Activated naive CD8-positive, alpha-beta T cell treated with anti-CD3 and anti-CD28 coated beads, Interleukin-2, amount 50 U/mL, for 24 hours (primary cell): ENCODE measurements at regions not wholly inside any gene's neighbourhood (a gene's known extent, or its start where the extent isn't known, plus 50 kb on each side); places are given as distances from the start of the nearest gene placed in this dataset.
"Not testable (repeated sequence)": the region's sequence is repeated elsewhere in the genome, so short reads cannot be mapped to it uniquely, and the experiment has no call there.

Experiments used
- ATAC-seq: fragments of 150-1000 bp; cut with Tn5 transposase; one replicate; pipeline ENCODE4 v1.10.0; 2021
- DNase-seq: peaks from one replicate; pipeline ENCODE4 v3.0.0; 2021
- H3K27ac Mint-ChIP-seq: one replicate; pipeline ENCODE4 v1.8.0; 2021; ENCODE audit warnings: mild to moderate bottlenecking, mixed read lengths
- H3K27me3 Mint-ChIP-seq: one replicate; pipeline ENCODE4 v1.8.0; 2021; ENCODE audit warnings: mixed read lengths
- H3K36me3 Mint-ChIP-seq: one replicate; pipeline ENCODE4 v1.8.0; 2021; ENCODE audit warnings: low read depth, mixed read lengths
- H3K4me1 Mint-ChIP-seq: one replicate; pipeline ENCODE4 v1.8.0; 2021; ENCODE audit warnings: mixed read lengths
- H3K4me3 Mint-ChIP-seq: one replicate; pipeline ENCODE4 v1.8.0; 2021; ENCODE audit warnings: mild to moderate bottlenecking, moderate library complexity, mixed read lengths
- H3K9me3 Mint-ChIP-seq: one replicate; pipeline ENCODE4 v1.8.0; 2021; ENCODE audit warnings: mixed read lengths

DNA sequence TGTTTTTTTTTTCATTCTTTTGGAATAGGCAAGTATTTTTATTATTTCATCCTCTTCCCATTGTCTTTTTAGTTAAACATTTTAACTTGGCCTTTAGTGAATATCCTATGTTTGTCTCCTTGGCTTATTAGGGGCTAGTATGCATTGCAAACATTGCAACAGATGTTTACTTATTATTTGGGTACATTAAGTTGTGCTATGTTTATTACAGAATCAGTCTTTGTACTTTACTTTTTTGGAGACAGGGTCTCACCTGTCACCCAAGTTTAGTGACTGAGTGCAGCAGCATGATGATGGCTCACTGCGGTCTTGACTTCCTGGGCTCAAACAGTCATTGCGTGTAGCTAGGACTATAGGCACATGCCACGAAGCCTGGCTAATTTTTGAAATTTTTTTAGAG, 51.1 kb upstream of the NUDT6 start:
- no peaks in the 10 kb centered on the region for H3K27me3 Mint-ChIP-seq
- DNase-seq (no peak), ATAC-seq (no peak)
- H3K4me3 Mint-ChIP-seq, result no peak overlapping the region
- H3K36me3 Mint-ChIP-seq, result peaks cover 40% of the 10 kb centered on the region
- H3K27ac Mint-ChIP-seq, result no peak overlapping the region
- H3K9me3 Mint-ChIP-seq, result peaks cover 6% of the 10 kb centered on the region
- no peaks in the 10 kb centered on the region for H3K4me1 Mint-ChIP-seq

DNA sequence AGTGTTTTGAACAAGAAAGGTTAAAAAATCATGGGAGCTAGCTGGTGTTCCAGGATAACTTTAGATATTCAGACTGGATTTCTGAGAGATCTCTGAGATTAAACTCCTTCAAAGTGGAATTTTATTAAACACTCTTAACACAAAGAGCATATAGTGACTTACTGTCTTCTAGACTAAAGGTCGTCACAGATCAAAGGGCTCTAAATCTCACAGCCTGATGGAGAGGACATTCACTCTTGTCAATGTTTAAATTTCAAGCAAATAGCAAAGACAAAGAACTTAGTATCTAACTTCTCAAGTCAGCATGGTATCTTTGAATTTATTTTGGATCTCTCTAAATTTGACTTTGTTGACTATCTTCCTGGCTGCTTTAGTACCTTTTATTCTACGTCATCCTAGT, 53.7 kb upstream of the NUDT6 start:
- H3K4me1 Mint-ChIP-seq, result no peaks in the 10 kb centered on the region
- H3K36me3 Mint-ChIP-seq, result peaks cover 62% of the 10 kb centered on the region
- H3K4me3 Mint-ChIP-seq, result no peak overlapping the region
- H3K9me3 Mint-ChIP-seq, result peaks cover 6% of the 10 kb centered on the region
- no peak overlapping the region for H3K27ac Mint-ChIP-seq
- DNase-seq (no peak), ATAC-seq (no peak)
- no peaks in the 10 kb centered on the region for H3K27me3 Mint-ChIP-seq

GRCh38 chr4:122977103-122977502, 54.7 kb upstream of the NUDT6 start:
- Mint-ChIP-seq H3K4me3 (no peak overlapping the region), H3K9me3 (peaks cover 9% of the 10 kb centered on the region), H3K27ac (no peak overlapping the region), H3K27me3 (no peaks in the 10 kb centered on the region), H3K4me1 (no peaks in the 10 kb centered on the region), H3K36me3 (peaks cover 68% of the 10 kb centered on the region)
- DNase-seq (no peak), ATAC-seq (no peak)

DNA sequence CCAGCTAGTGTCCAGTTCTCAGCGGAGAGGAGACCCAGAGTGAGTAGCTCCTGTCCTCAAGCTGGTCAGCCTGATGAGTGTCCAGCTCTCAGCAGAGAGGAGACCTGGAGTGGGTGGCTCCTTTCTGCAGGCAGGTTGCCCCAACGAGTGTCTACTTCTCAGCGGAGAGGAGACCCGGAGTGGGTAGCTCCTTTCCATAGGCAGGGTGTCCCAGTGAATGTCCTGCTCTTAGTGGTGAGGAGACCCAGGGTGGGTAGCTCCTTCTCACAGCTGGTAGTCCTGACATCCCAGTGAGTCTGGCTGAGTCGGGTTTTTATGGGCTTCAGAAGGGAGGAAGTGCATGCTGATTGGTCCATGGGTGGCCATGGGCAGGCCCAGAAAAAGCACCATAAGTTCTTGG, 55.7 kb upstream of the NUDT6 start:
- ATAC-seq, result no peak
- Mint-ChIP-seq H3K9me3 (peaks cover 14% of the 10 kb centered on the region), H3K4me1 (no peaks in the 10 kb centered on the region), H3K27ac (no peak overlapping the region), H3K4me3 (no peak overlapping the region), H3K36me3 (peaks cover 72% of the 10 kb centered on the region), H3K27me3 (no peaks in the 10 kb centered on the region)
- no peak for DNase-seq

DNA sequence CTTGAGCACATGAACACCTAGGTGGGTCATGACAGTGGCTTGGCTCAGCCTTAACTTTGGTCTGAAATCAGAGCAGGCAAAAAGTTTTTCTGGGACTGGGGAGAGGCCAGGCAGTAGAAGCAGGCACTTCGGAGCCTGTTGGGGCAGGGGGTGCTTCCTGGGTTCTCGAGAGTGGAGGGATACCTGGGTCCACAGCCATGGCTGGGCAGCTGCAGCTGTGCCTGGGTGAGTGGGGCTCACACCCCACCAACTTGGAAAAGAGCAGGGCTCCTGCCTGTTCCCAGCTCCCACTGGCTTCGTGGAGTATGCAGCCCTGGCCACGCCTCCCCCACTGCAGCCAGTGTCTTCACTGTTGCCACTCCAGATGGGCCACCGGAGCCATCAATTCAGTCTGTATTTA, 56.4 kb upstream of the NUDT6 start:
- Mint-ChIP-seq H3K4me3 (no peak overlapping the region), H3K4me1 (no peaks in the 10 kb centered on the region), H3K9me3 (peaks cover 20% of the 10 kb centered on the region), H3K36me3 (peaks cover 73% of the 10 kb centered on the region), H3K27ac (no peak overlapping the region), H3K27me3 (no peaks in the 10 kb centered on the region)
- DNase-seq, result no peak
- ATAC-seq, result no peak

GRCh38 chr4:122980860-122981259, 58.5 kb upstream of the NUDT6 start:
- ATAC-seq (no peak), DNase-seq (no peak)
- Mint-ChIP-seq H3K27me3 (no peaks in the 10 kb centered on the region), H3K9me3 (peaks cover 31% of the 10 kb centered on the region), H3K27ac (no peak overlapping the region), H3K4me3 (no peak overlapping the region), H3K4me1 (no peaks in the 10 kb centered on the region), H3K36me3 (peaks cover 75% of the 10 kb centered on the region)

GRCh38 chr4:122988696-122989095, 66.3 kb upstream of the NUDT6 start:
- Mint-ChIP-seq H3K9me3 (peaks cover 48% of the 10 kb centered on the region), H3K4me3 (no peak overlapping the region), H3K27ac (no peak overlapping the region), H3K36me3 (peaks cover 71% of the 10 kb centered on the region), H3K27me3 (no peaks in the 10 kb centered on the region), H3K4me1 (no peaks in the 10 kb centered on the region)
- DNase-seq (no peak), ATAC-seq (no peak)

DNA sequence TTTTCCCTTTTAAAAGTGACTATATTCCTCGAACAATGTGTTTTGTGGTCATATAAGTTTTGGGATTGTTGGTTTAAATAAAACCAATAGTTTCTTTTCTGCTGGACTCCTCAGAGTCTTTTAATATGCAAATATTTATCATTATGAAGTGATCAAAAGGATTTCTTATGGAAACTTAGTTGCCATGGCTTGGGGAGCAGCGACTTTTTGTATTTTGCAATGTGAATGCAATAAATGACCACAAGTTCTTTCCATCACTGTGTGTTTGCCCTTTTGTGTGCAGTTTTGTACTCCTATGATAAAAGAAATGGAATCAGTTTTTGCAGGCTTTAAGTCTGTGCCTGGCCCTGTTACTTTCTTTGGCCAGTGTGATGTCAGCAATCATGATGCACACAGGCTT, 68.5 kb upstream of the NUDT6 start:
- ATAC-seq, result no peak
- H3K4me3 Mint-ChIP-seq, result no peak overlapping the region
- H3K36me3 Mint-ChIP-seq, result peaks cover 52% of the 10 kb centered on the region
- no peak overlapping the region for H3K27ac Mint-ChIP-seq
- H3K27me3 Mint-ChIP-seq, result no peaks in the 10 kb centered on the region
- no peak for DNase-seq
- H3K9me3 Mint-ChIP-seq, result peaks cover 31% of the 10 kb centered on the region
- H3K4me1 Mint-ChIP-seq, result no peaks in the 10 kb centered on the region

DNA sequence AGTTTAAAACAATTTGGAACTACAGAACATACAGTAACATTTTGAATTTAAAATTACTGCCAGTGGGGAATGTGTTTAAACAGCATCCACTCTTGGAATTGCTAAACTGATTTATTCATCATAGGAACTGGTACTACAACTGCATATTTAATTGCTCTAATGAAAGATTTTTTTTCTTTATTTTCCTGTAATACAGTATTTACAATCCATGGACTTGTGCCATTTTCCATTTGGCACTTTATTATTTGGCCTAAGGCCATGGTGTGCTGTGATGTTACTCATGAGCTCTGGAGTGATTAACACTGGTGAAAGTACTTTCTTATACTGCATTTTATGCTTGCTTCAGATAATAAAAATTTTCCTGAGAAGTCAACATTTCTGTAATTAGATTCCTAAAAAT, 69.7 kb upstream of the NUDT6 start:
- Mint-ChIP-seq H3K4me3 (no peak overlapping the region), H3K27me3 (no peaks in the 10 kb centered on the region), H3K27ac (no peak overlapping the region), H3K4me1 (no peaks in the 10 kb centered on the region), H3K36me3 (peaks cover 45% of the 10 kb centered on the region), H3K9me3 (peaks cover 22% of the 10 kb centered on the region)
- ATAC-seq (no peak), DNase-seq (no peak)

DNA sequence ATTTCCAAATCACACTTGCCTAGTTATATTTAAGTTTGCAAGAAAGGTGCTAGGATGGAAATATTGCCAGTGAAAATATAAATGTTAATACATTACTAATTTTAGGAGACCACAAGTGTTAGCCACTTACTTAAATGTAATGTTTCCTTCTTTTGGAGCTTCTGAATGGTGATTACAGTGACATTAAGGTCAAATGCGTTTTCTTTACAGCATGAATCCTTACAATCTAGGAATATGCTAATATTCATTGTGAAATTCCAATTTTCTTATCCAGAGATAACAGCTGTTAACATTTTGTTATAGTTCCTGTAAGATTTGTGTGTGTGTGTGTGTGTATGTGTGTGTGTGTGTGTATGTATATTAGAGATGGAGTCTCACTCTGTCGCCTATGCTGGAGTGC, 70.2 kb upstream of the NUDT6 start:
- Mint-ChIP-seq H3K4me3 (no peak overlapping the region), H3K36me3 (peaks cover 44% of the 10 kb centered on the region)

DNA sequence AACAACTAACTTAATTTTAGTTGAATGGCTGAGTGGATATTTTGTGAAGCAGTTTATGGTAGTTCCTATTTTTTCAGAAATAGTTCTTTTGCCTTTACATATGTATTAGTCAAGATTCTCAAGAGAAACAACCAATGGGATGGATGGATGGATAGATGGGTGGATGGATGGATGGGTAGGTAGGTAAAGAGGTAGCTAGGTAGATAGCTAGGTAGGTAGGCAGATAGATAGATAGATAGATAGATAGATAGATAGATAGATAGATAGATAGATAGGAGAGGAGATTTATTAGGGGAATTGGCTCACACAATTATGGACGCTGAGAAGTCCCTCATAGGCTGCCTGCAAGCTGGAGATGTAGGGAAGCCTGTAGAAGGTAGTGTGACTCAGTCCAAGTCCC, 74.0 kb upstream of the NUDT6 start:
- no peak overlapping the region for H3K27ac Mint-ChIP-seq
- H3K36me3 Mint-ChIP-seq, result peaks cover 27% of the 10 kb centered on the region
- H3K9me3 Mint-ChIP-seq, result no peaks in the 10 kb centered on the region
- H3K4me1 Mint-ChIP-seq, result peaks cover 11% of the 10 kb centered on the region
- H3K4me3 Mint-ChIP-seq, result no peak overlapping the region
- H3K27me3 Mint-ChIP-seq, result no peaks in the 10 kb centered on the region
- no peak for ATAC-seq
- DNase-seq, result no peak

More for the DNA sequence above, 70.2 kb upstream of the NUDT6 start:
- Mint-ChIP-seq H3K27me3 (no peaks in the 10 kb centered on the region), H3K27ac (no peak overlapping the region), H3K4me1 (peaks cover 3% of the 10 kb centered on the region), H3K9me3 (peaks cover 17% of the 10 kb centered on the region)
- DNase-seq (no peak), ATAC-seq (no peak)

DNA sequence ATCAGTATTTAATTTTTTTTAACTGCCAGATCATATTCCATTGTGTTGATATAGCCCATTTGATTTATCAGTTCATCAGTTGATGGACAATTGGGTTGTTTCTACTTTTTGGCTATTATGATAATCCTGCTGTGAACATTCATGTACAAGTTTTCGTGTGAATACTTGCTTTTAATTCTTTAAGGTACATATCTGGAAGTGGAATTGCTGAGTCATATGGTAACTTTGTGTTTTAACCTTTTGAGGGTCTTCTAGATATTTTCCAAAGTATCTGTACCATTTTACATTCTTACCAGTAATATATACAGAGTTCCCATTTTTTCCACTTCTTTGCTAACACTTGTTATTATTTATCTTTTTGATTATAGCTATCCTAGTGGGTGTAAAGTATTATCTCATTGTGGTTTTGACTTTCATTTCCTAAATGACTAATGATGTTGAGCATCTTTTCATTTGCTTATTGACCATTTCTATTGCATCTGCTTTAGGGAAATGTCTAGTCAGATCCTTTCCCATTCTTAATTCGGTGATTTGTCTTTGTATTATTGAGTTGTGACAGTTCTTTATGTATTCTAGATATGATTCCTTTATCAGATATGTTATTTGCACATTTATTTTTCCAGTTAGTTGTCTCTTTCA, 75.2 kb upstream of the NUDT6 start:
- peaks cover 11% of the 10 kb centered on the region for H3K4me1 Mint-ChIP-seq
- no peak overlapping the region for H3K4me3 Mint-ChIP-seq
- peaks cover 22% of the 10 kb centered on the region for H3K36me3 Mint-ChIP-seq
- no peaks in the 10 kb centered on the region for H3K27me3 Mint-ChIP-seq
- H3K9me3 Mint-ChIP-seq, result no peaks in the 10 kb centered on the region
- peak overlapping the region; percentile 53 for H3K27ac Mint-ChIP-seq
- ATAC-seq, result peak; percentile 59
- no peak for DNase-seq

DNA sequence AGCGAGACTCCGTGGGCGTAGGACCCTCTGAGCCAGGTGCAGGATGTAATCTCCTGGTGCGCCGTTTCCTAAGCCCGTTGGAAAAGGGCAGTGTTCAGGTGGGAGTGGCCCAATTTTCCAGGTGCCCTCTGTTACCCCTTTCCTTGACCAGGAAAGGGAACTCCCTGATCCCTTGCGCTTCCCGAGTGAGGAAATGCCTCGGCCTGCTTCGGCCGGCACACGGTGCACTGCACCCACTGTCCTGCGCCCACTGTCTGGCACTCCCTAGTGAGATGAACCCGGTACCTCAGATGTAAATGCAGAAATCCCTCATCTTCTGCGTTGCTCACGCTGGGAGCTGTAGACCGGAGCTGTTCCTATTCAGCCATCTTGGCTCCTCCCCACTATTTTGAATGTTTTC, 81.7 kb upstream of the NUDT6 start:
- not testable (repeated sequence) for H3K4me3 Mint-ChIP-seq, H3K27ac Mint-ChIP-seq, H3K27me3 Mint-ChIP-seq, ATAC-seq, H3K4me1 Mint-ChIP-seq, DNase-seq
- Mint-ChIP-seq H3K9me3 (peaks cover 11% of the 10 kb centered on the region), H3K36me3 (peaks cover 50% of the 10 kb centered on the region)

DNA sequence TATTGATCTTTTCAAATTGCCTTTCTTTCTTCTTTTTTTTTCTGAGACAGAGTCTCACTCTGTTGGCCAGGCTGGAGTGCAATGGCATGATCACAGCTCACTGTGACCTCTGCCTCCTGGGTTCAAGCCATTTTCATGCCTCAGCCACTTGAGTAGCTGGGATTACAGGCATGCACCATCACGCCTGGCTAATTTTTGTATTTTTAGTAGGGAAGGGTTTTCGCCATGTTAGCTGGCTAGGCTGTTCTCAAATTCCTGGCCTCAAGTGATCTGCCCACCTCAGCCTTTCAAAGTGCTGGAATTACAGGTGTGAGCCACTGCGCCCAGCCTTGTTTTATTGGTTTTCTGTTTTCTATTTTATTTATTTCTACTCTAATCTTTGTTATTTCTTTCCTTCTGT, 82.7 kb upstream of the NUDT6 start:
- peaks cover 53% of the 10 kb centered on the region for H3K36me3 Mint-ChIP-seq
- not testable (repeated sequence) for H3K4me1 Mint-ChIP-seq, ATAC-seq, H3K27me3 Mint-ChIP-seq, DNase-seq, H3K27ac Mint-ChIP-seq, H3K4me3 Mint-ChIP-seq
- H3K9me3 Mint-ChIP-seq, result peaks cover 11% of the 10 kb centered on the region

DNA sequence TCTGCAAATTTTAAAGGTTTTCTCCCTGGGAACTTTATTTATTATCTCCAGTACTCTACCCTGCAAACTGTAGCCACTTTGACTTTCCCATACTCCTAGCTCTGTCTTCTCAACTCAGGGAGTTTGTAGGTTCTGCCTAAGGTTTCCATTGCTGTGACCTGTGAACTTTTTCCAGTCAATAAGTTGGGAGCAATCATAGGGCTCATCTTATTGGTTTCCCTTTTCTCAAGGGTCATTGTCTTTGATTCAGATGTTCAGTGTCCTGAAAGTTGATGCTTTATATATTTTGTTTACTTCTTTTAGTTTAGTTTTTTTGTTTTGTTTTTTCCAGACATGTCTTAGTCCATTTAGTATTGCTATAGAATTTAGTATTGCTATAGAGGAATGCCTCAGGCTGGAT, 85.3 kb upstream of the NUDT6 start:
- Mint-ChIP-seq H3K9me3 (peaks cover 11% of the 10 kb centered on the region), H3K27me3 (no peaks in the 10 kb centered on the region)
- DNase-seq, result no peak

GRCh38 chr4:123012416-123012815, 90.0 kb upstream of the NUDT6 start:
- H3K4me1 Mint-ChIP-seq, ATAC-seq, H3K4me3 Mint-ChIP-seq, H3K27ac Mint-ChIP-seq, H3K9me3 Mint-ChIP-seq, DNase-seq, H3K27me3 Mint-ChIP-seq: not testable (repeated sequence)
- peaks cover 29% of the 10 kb centered on the region for H3K36me3 Mint-ChIP-seq

More for the DNA sequence above, 85.3 kb upstream of the NUDT6 start:
- H3K27ac Mint-ChIP-seq, result no peak overlapping the region
- no peak for ATAC-seq
- H3K36me3 Mint-ChIP-seq, result peaks cover 57% of the 10 kb centered on the region
- H3K4me3 Mint-ChIP-seq, result no peak overlapping the region
- peaks cover 3% of the 10 kb centered on the region for H3K4me1 Mint-ChIP-seq
